GM04504 (cell line): ENCODE measurements at regions not wholly inside any gene's neighbourhood (a gene's known extent, or its start where the extent isn't known, plus 50 kb on each side); places are given as distances from the start of the nearest gene placed in this dataset.
A peak's percentile ranks its signal among the peaks of the same experiment; 100 is the strongest.

ENCODE experiments used
- DNase-seq: peaks from one replicate; pipeline ENCODE4 v3.0.0-alpha.2; 2012; ENCODE audit warnings: low read depth

DNA sequence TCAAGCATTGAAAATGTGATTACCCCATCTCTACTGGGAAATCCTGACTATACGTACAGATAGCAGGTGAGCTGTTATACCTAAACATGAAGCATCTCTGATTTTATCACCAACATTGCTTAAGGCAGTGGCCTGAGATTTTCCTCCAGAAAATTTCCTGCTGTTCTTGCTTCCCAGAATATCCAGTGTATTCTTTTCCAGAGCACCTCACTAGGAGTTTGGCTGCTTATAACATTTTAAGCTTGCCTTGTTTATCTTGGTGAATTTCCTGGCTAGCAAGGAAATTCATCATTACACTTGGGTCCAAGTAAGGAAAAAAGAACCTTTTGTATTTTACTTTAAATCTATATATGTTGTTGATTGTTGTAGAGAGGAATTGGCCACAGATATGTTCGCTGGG is 73.0 kb upstream of the CLCN4 start:
- no peak for DNase-seq

DNA sequence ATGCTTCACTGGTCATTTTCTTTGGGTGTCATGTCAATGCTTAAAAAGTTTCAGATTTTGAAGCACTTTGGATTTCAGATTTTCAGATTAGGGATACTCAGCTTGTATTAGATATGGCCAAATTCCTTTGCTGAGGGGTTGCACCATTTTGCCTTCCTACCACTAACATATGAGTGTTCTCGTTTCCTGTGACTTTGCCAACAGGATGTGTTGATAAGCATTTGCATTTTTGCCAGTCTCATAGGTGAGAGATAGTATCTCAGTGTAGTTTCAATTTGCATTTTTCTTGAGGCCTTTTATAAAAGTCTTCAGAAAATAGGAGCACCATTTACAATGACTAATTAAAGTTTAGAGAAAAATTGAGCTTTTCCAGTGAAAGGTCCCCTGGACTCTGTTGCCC is 71.6 kb upstream of the CLCN4 start:
- no peak for DNase-seq

DNA sequence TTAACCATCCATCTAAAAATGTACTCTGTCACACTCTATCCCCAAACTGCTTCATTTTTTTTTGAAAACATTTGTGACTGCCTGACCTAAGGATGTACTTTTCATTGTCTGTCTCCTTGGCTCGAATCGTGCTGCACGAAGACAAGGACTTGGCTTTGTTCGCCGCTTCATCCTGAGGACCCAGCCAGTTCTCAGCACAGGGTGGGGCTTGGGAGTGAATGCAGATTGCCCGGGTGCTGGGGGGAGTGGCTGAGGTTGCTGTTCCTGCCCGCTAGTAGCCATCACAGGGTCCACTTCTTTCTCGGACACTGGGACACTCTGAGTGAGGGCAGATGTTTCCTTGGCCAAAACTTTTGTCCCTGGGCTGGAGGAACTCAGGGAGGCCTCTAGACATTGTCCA is 70.1 kb upstream of the CLCN4 start:
- DNase-seq = no peak

DNA sequence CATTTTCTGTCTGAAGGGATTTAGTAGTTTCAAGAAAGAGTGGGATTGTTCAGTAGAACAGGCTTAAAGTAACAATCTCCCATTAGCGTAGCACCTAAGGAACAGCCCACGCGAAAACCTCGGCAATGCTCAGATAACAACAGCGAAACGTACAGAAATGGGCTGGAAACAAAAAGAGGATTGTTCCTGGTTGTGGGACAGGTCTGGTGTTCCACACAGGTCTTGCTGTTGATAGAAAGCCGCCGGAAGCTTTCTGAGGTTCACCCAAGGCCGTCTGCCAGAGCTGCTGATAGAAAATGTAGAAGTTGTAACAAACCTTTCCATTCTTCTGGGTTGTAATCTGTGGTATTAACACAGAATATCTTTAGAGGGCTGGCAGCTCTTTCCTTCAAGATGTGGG is 69.4 kb upstream of the CLCN4 start:
- no peak for DNase-seq

DNA sequence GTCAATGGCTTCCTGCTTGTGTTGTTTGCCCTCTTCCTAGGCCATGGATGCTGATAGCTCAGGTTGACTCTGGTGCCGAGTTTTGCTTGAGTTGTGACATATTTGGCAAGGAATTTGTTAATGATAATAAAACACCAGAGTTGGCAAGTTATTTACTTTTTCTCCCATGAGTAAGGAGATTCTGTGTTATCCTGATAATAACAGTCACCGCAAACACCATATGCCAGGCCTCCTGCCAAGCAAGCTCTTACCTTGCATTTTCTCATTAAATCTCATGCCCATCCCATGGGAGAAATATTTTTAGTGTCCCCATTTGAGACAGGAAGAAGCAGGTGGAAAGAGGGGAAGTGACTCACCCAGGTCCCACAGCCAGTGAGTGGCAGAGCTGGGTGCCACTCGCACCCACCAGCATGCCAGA is 67.4 kb upstream of the CLCN4 start:
- no peak for DNase-seq

DNA sequence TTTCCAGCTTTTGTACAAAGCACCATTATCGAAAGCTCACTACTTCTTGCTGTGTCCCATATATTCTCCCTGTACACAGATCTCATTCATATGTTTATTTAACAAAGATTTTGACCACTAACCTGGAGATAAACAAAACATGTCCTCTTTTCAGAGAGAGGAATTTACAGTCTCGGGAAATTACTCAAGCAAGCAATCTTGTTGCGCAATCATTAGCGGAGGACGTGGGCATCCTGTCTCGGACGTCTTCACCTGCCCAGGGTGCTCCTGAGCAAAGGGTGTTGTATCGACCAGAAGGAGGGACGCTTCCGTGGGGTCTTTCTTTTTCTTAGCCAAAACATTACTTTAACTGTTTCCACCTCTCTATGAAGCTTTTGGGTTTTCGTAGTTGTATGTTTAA is 66.5 kb upstream of the CLCN4 start:
- no peak for DNase-seq

DNA sequence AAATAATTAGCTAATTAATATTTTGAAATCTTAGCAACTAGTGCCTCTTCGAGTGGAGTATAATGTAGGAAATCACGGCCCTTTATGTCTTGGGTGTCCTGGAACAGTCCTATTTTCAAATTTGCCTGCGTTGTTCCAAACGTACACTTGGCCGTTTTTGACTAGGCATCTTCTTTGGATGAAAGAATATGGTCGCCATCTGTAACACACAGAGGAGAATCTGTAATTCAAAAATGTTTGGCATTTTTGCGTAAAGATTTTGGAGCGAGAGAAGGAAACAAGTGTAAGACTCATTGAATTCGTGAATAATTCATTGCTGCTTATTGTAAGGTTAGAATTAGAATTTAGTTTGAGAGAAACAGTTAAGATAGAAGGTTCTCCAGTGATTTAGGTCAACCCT is 61.5 kb upstream of the CLCN4 start:
- DNase-seq = no peak

DNA sequence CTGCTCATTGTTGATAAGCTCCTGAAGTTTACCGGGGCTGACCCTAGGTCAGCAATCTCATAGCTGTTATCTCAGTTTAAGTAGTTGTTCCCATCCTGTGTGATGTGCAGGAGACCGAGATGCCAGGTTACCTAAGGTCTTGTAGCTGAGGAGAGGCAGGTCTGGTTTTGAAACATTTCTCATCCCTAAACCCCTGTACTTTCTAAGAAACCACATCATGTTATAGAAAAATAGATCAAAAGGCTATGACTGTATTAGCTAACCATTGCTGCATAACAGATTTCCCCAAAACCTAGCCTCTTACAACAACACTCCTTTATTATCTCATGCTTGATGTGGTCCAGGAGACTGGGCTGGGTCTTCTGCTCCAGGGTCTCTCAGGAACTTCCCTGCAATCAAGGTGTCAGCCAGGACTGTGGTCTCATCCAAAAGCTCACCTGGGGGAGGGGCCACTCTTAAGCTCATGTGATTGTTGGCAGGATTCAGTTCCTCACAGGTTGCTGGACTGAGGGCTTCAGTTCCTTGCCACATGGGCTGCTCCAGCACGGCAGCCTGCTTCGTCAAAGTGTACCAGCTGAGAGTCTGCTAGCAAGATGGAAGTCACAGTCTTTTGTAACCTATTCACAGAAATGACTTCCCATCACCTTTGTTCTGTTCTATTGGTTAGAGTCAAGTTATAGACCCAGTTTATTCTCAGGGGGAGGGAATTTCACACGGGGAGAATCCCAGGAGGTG is 60.9 kb upstream of the CLCN4 start:
- no peak for DNase-seq

DNA sequence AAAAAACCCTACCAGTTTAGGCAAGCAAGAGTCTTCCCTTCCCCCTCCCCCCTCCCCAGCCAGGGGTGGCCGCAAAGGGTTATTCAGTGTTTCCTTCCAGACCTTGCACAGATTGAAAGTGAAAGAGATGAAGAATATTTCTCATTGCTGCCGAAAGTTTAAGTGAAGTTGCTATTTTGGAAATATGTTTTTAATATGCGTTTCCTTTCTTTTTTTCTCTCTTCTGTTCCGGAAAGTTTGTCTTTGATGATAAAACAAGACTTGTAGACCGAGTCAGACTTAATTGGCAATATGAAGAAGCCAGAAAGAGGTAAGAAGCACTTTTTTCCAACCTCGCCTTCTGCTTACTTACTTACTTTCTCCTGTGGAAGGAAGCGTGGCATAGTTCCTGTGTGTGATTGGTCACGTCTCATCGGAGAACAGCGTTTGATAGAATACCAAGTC is 58.5 kb upstream of the CLCN4 start:
- DNase-seq = no peak

DNA sequence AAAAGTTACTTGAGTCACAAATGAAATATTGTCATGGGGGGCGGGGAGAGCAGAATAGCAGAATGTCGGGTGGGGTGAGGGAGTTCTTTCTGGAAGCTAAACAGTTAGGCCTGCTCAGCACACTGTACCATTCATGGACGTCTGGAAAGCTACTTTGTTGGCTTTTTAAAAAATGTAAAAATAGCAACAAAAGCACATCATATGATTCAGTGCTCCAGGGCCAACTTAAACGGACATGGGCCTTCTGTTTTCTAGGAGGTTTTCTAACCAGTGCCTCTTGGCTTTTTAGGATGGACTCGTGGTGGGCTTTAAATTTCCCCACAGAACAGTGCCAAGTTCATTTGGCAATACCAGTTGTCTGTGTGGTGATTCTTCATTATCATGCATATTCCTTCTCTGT is 57.4 kb upstream of the CLCN4 start:
- no peak for DNase-seq

DNA sequence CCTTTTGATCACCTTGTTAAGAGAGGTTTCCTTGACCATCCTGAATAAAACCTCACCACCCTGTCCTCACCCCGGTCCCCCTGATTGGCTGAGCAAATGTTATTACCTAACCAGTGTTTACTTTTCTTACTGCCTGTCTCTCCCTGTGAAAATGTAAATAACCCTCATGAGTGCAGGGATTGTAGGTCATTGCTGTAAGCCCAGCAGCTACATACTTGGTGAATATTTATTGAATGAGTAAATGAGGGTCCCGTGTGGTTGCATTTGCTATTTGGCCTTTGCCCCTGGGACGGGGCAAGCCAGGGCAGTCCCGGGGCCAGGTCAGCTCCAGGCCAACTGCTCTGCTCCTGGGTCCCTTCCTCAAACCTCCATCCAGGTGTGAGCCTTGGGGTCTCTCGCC is 55.5 kb upstream of the CLCN4 start:
- no peak for DNase-seq

DNA sequence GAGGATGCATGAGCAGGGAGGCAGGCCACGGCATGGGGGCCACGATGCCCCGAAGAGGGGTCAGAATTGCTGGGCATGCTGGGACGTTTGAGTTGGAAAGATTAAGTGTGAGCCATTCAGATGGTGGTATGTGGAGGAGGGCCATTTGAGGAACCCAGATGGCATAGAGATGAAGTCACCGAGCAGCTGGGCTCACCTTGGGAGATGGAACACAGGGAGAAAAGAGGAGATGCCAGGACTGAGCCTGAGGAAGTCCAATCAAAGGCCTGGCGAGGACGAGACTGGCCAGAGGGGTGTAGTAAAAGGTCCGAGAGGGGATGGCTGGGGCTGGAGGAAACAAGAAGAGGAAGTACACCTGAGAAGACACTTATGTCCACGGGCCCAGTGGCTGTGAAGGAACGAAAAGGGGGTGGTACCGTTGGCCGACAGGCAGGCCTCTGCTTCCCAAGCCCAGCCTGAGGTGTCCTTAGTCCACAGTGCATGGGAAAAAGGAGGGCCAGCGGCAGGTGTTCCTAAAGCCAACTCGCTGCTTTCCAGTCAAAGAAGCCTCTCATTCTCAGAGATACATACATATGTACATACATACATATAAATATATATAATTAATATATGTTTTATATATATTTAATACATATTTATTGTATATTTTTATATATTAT is 54.6 kb upstream of the CLCN4 start:
- DNase-seq = no peak

DNA sequence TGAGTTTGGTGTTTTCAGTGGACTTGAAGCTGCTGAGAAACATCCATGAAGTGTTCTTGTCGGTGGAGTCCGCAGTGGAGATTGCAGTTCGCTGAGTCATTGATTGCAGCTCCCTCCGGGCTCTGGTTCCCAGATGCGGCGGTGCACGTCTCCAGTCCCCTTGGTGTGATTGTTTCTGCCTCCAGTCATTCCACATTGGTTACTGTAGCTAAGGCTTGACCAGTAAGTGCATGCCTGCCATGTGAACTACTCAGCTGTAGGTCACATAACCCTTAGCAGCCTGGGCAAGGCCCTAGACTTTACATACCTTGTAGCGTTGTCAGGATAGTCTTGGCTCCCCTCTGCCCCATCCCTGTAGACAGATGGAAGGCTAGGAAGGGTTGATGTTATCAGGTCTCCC is 53.8 kb upstream of the CLCN4 start:
- peak; percentile 89 for DNase-seq

DNA sequence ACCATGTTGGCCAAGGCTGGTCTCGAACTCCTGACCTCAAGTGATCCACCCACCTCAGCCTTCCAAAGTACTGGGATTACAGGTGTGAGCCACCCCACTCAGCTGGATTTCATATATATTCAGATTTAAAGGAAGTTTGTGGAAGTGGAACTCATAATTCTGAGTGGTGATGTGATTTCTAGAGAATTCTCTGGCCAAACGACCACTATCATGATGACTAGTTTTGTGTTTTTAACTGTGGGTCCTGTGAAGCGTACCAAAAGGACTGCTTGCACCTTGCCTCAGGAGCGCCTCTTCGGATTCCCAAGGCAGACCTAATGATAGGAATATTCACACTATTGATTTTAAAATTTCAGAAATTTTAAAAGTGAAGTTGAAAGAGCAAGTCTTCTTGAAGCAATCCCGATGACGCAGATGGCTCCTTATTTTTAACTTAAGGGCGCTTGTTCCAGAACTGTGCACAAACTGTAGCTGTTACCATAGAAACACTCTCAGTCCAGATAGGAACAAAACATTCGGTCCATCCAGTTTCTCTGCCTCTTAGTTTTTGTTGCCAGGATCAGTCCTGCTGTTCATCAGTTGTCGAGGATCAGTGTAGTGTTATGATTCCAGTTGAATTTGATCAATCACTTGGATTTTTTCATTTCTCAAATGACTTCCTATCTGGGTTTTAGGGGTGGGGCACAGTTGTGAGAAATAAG is 51.7 kb upstream of the CLCN4 start:
- DNase-seq = no peak

DNA sequence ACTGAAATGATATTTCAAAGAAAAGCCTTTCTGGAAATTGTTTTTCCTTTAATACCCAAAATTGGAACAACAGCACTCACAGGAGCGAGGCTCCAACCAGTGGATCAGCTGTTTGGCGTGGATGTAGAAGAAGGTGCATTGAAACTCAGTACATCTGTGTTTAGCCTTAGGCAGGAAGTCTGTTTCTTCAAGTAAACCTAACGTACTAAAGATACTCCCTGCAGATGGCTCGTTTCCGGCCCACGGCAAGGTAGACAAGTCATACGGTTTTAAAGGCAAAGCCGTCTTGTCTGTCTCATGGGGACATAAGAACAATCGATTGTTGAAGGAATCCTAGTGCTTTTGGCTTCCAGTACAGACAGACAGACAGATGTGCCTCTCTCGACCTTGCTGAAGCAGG is 50.0 kb upstream of the CLCN4 start:
- DNase-seq = no peak
